ENCODE measurements at regions not wholly inside any gene's neighbourhood (a gene's known extent, or its start where the extent isn't known, plus 50 kb on each side); places are given as distances from the start of the nearest gene placed in this dataset.

- DNase-seq: no peak
Observed at GRCh38 chr10:50936335-50936734, 50.9 kb upstream of the A1CF start.

- no peak for DNase-seq
Observed at GRCh38 chr10:50937230-50937907, 51.9 kb upstream of the A1CF start.

- DNase-seq: no peak
Observed at GRCh38 chr10:50941629-50942028, 56.2 kb upstream of the A1CF start.

- DNase-seq: no peak
Observed at GRCh38 chr10:50946991-50947781, 61.8 kb upstream of the A1CF start.

- DNase-seq: no peak
Observed at GRCh38 chr10:50951365-50951764, 65.9 kb upstream of the A1CF start.

GRCh38 chr10:50961297-50961696, 75.9 kb upstream of the A1CF start:
- no peak for DNase-seq

GRCh38 chr10:50963063-50963462, 77.6 kb upstream of the A1CF start:
- no peak for DNase-seq

GRCh38 chr10:50968386-50969091, 83.1 kb upstream of the A1CF start:
- DNase-seq: no peak

GRCh38 chr10:50972591-50972990, 87.2 kb upstream of the A1CF start:
- DNase-seq: no peak

GRCh38 chr10:50981385-50981784, 92.9 kb upstream of the PRKG1 start:
- no peak for DNase-seq

GRCh38 chr10:50981904-50982303, 92.4 kb upstream of the PRKG1 start:
- DNase-seq: no peak

- no peak for DNase-seq
Observed at GRCh38 chr10:50982989-50983388, 91.3 kb upstream of the PRKG1 start.

- DNase-seq: no peak
Observed at GRCh38 chr10:50987934-50988333, 86.4 kb upstream of the PRKG1 start.

GRCh38 chr10:50988792-50989191, 85.5 kb upstream of the PRKG1 start:
- no peak for DNase-seq

- DNase-seq: no peak
Observed at GRCh38 chr10:50990568-50991455, 83.5 kb upstream of the PRKG1 start.

GRCh38 chr10:50991456-50992355, 82.6 kb upstream of the PRKG1 start:
- DNase-seq: no peak

GRCh38 chr10:50992356-50992901, 81.9 kb upstream of the PRKG1 start:
- no peak for DNase-seq

GRCh38 chr10:50992972-50993766, 81.1 kb upstream of the PRKG1 start:
- no peak for DNase-seq

- no peak for DNase-seq
Observed at GRCh38 chr10:50993771-50994251, 80.5 kb upstream of the PRKG1 start.

- no peak for DNase-seq
Observed at GRCh38 chr10:50997461-50997860, 76.8 kb upstream of the PRKG1 start.
